Upper lobe of left lung (tissue), 6 donors: ENCODE measurements at regions not wholly inside any gene's neighbourhood (a gene's known extent, or its start where the extent isn't known, plus 50 kb on each side); places are given as distances from the start of the nearest gene placed in this dataset.
A peak's percentile ranks its signal among the peaks of the same experiment; 100 is the strongest.

Experiments
- ATAC-seq, 2 donors: fragments of 200-7000 bp; cut with Tn5 transposase; one replicate each; pipeline ENCODE4 v1.9.1; 2022; ENCODE audit warnings: mild to moderate bottlenecking in 2 of 2, moderate library complexity in 2 of 2; ENCODE audit not compliant: low FRiP score in 2 of 2
- DNase-seq, 2 donors: peaks; one replicate each; pipeline ENCODE4 v3.0.0-alpha.2; 2019 to 2020
- H3K27ac ChIP-seq, 4 donors: fragments of 200-600 bp; sonication (generic); one replicate each; pipeline ENCODE4 v1.5.1; 2016 to 2019
- H3K27me3 ChIP-seq, 4 donors: fragments of 200-600 bp; sonication (generic); one replicate each; pipeline ENCODE4 v1.5.1; 2017 to 2019
- H3K36me3 ChIP-seq, 4 donors: fragments of 200-600 bp; sonication (generic); one replicate each; pipeline ENCODE4 v1.5.1; 2016 to 2019
- H3K4me1 ChIP-seq, 4 donors: fragments of 200-600 bp; sonication (generic); one replicate each; pipeline ENCODE4 v1.5.1; 2018 to 2019
- H3K4me3 ChIP-seq, 4 donors: fragments of 200-600 bp; sonication (generic); one replicate each; pipeline ENCODE4 v1.5.1; 2017 to 2019; ENCODE audit warnings: mild to moderate bottlenecking in 2 of 4, moderate library complexity in 1 of 4
- H3K9me3 ChIP-seq, 4 donors: fragments of 200-600 bp; sonication (generic); one replicate each; pipeline ENCODE4 v1.5.1; 2018 to 2019
- CTCF ChIP-seq, 6 experiments: fragments of 450-650 bp in 4 of 6; fragments of 200-600 bp in 2 of 6; sonication (generic) in 2 of 6; IDR thresholded peaks; one replicate each; pipeline ENCODE4 v1.5.1; 2016 to 2019; ENCODE audit warnings: antibody characterized with exemption in 6 of 6
- EP300 ChIP-seq, 4 donors: sonication (generic); formaldehyde crosslinking; IDR thresholded peaks; one replicate each; pipeline ENCODE4 v1.5.1; 2017; ENCODE audit warnings: antibody characterized with exemption in 4 of 4, control low read depth in 2 of 4
- POLR2A ChIP-seq, 4 donors: fragments of 450-650 bp; IDR thresholded peaks; one replicate each; pipeline ENCODE4 v1.5.1; 2016 to 2017; ENCODE audit warnings: antibody characterized with exemption in 4 of 4, mild to moderate bottlenecking in 2 of 4
- POLR2AphosphoS5 ChIP-seq, 2 donors: sonication (generic); formaldehyde crosslinking; IDR thresholded peaks; one replicate each; pipeline ENCODE4 v1.5.1; 2017; ENCODE audit warnings: antibody characterized with exemption in 2 of 2
- WGBS, 2 donors: methylation state at CpG; one replicate each; pipeline ENCODE4 v1.1.5; 2017 to 2018; 5-methylcytosine and 5-hydroxymethylcytosine counted together
- donor health status: DM: no; HTN: no; CAD: no; lungs with moderate emphysema.
- donor health status: DM: no; HTN: yes; CAD: no; lungs with severe emphysema.

GRCh38 chr14:106505366-106505765 is 979.0 kb downstream of the TMEM121 start:
- WGBS, 2 donors, result 4 to 13% methylated on average over 1 of the region's 1 CpG
- H3K4me1 ChIP-seq, result no peaks in the 10 kb centered on the region
- DNase-seq (no peak), ATAC-seq (no peak)
- H3K27ac ChIP-seq, result no peak overlapping the region
- H3K9me3 ChIP-seq, result no peaks in the 10 kb centered on the region
- no peaks in the 10 kb centered on the region for H3K36me3 ChIP-seq
- no peaks in the 10 kb centered on the region for H3K27me3 ChIP-seq
- H3K4me3 ChIP-seq, result no peak overlapping the region
- TF ChIP-seq EP300 (IDR thresholded peaks at IDR 0.05), result no peak
- no peak for TF ChIP-seq POLR2AphosphoS5 (IDR thresholded peaks at IDR 0.05)
- TF ChIP-seq CTCF (IDR thresholded peaks at IDR 0.05), result no peak
- no peak for TF ChIP-seq POLR2A (IDR thresholded peaks at IDR 0.05)

DNA sequence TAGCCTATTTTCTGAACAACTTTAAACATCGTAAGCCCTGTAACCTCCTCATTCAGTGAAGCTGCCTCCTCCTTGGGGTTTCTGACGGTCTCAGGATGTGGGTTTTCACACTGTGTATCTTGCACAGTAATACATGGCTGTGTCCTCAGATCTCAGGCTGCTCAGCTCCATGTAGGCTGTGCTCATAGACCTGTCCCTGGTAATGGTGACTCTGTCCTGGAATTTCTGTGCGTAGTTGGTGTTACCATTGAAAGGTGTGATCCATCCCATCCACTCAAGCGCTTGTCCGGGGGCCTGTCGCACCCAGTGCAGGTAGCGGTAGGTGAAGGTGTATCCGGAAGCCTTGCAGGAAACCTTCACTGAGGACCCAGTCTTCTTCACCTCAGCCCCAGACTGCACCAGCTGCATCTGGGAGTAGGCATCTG is 980.5 kb downstream of the TMEM121 start:
- ATAC-seq, result no peak
- Histone ChIP-seq H3K27me3 (no peaks in the 10 kb centered on the region), H3K27ac (no peak overlapping the region), H3K4me3 (no peak overlapping the region), H3K9me3 (no peaks in the 10 kb centered on the region), H3K36me3 (no peaks in the 10 kb centered on the region), H3K4me1 (no peaks in the 10 kb centered on the region)
- no peak for TF ChIP-seq EP300 (IDR thresholded peaks at IDR 0.05)
- TF ChIP-seq POLR2AphosphoS5 (IDR thresholded peaks at IDR 0.05), result no peak
- TF ChIP-seq POLR2A (IDR thresholded peaks at IDR 0.05), result no peak
- no peak for TF ChIP-seq CTCF (IDR thresholded peaks at IDR 0.05)
- 45 to 77% methylated on average over 3 to 8 of the region's 8 CpGs for WGBS, 2 donors
- peak in 1 of 2 donors; percentile 10 for DNase-seq

DNA sequence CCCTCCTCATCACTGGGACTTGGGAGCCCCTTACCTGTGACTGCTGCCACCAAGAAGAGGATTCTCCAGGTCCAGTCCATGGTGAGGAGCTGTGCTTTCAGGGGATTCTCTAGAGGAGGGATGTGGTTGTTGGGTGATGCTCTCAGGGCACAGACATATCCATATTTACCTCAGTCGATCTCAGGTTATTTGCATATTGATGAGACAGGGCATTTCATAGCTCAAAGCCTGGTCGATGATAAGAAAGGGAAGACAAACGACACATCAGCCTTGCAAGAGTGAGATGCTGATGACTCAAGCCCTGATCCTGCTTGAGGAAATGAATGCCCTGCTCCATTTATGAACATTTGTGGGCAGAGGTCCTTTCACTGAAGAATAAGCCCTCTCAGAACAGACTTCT is 981.0 kb downstream of the TMEM121 start:
- 63 to 82% methylated on average over 3 of the region's 3 CpGs for WGBS, 2 donors
- Histone ChIP-seq H3K27me3 (no peaks in the 10 kb centered on the region), H3K4me3 (no peak overlapping the region), H3K36me3 (no peaks in the 10 kb centered on the region), H3K4me1 (no peaks in the 10 kb centered on the region), H3K9me3 (no peaks in the 10 kb centered on the region), H3K27ac (no peak overlapping the region)
- ATAC-seq, result no peak
- TF ChIP-seq CTCF (IDR thresholded peaks at IDR 0.05), result no peak
- no peak for TF ChIP-seq POLR2AphosphoS5 (IDR thresholded peaks at IDR 0.05)
- TF ChIP-seq POLR2A (IDR thresholded peaks at IDR 0.05), result no peak
- no peak for TF ChIP-seq EP300 (IDR thresholded peaks at IDR 0.05)
- DNase-seq, result no peak

DNA sequence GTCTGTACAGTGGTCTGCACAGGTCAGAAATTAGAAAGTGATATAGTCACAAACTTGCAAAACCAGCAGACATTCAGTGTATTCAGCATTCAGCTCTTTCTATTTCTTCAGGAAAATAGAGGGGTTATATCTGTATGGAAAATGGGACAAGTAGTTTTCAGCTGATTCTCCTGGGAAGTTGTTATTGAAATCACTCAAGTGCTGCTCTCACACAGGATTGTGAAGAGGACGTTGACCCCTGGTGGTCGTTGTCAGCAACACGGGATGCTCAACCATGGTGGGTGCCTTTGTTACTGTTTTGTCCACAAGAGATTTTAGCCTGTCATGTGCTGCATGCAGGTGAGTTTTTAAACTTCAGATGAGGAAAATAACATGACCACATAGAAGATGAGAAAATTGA is 981.8 kb downstream of the TMEM121 start:
- H3K4me1 ChIP-seq, result no peaks in the 10 kb centered on the region
- WGBS, 2 donors, result 23 to 30% methylated on average over 3 of the region's 3 CpGs
- TF ChIP-seq CTCF (IDR thresholded peaks at IDR 0.05) (no peak), EP300 (IDR thresholded peaks at IDR 0.05) (no peak), POLR2A (IDR thresholded peaks at IDR 0.05) (no peak), POLR2AphosphoS5 (IDR thresholded peaks at IDR 0.05) (no peak)
- ATAC-seq (no peak), DNase-seq (no peak)
- H3K4me3 ChIP-seq, result no peak overlapping the region
- no peaks in the 10 kb centered on the region for H3K9me3 ChIP-seq
- no peaks in the 10 kb centered on the region for H3K36me3 ChIP-seq
- no peak overlapping the region for H3K27ac ChIP-seq
- H3K27me3 ChIP-seq, result no peaks in the 10 kb centered on the region

DNA sequence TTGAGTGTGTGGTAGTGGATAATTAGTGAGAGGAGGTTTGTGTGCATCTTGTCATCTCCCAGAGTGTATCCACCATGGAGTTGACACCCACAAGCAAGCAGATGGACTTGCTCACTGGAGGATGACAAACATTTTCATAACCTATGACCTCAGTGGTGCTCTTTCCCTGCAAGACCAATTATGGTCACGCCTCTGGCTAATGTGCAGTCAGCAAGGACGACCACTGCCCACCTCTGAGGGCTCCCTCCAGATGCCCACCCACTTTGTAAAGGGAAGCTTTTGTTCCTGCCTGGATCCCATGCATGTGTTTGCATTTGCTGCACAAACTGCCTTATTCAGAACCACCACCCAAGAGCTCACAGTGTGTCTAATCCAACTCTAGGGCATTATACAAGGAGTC is 982.8 kb downstream of the TMEM121 start:
- 62 to 70% methylated on average over 2 of the region's 2 CpGs for WGBS, 2 donors
- H3K9me3 ChIP-seq, result no peaks in the 10 kb centered on the region
- ATAC-seq, result no peak
- no peak overlapping the region for H3K4me3 ChIP-seq
- no peaks in the 10 kb centered on the region for H3K36me3 ChIP-seq
- H3K4me1 ChIP-seq, result no peaks in the 10 kb centered on the region
- no peak for TF ChIP-seq POLR2AphosphoS5 (IDR thresholded peaks at IDR 0.05)
- no peak for TF ChIP-seq POLR2A (IDR thresholded peaks at IDR 0.05)
- TF ChIP-seq EP300 (IDR thresholded peaks at IDR 0.05), result no peak
- no peak for TF ChIP-seq CTCF (IDR thresholded peaks at IDR 0.05)
- DNase-seq, result no peak
- H3K27ac ChIP-seq, result no peak overlapping the region
- H3K27me3 ChIP-seq, result no peaks in the 10 kb centered on the region
